DND-41 (cell line): ENCODE measurements at regions not wholly inside any gene's neighbourhood (a gene's known extent, or its start where the extent isn't known, plus 50 kb on each side); places are given as distances from the start of the nearest gene placed in this dataset.

Experiments used
- CTCF ChIP-seq: IDR thresholded peaks from 2 replicates; pipeline ENCODE4 v1.5.1; 2012; ENCODE audit warnings: borderline replicate concordance, low read length, moderate library complexity, mild to moderate bottlenecking; ENCODE audit not compliant: poor library complexity, severe bottlenecking; ENCODE audit errors: extremely low read depth
- EZH2 ChIP-seq: IDR thresholded peaks from 3 replicates; pipeline ENCODE4 v1.6.1; 2012; ENCODE audit warnings: borderline replicate concordance, low read depth, mild to moderate bottlenecking, moderate library complexity, low read length, inconsistent platforms; ENCODE audit not compliant: severe bottlenecking

GRCh38 chr13:79711631-79712030 lies 230.7 kb downstream of the NDFIP2 start:
- no peak for TF ChIP-seq CTCF
- TF ChIP-seq EZH2 = no peak
